Hepatocyte (in vitro differentiated cells): ENCODE measurements at regions not wholly inside any gene's neighbourhood (a gene's known extent, or its start where the extent isn't known, plus 50 kb on each side); places are given as distances from the start of the nearest gene placed in this dataset.

Experiments used
- EZH2 ChIP-seq: fragments of 200-600 bp; sonication (generic); IDR thresholded peaks from 2 replicates; pipeline ENCODE4 v1.6.1; 2016; ENCODE audit warnings: antibody characterized with exemption, mild to moderate bottlenecking, borderline replicate concordance
- EZH2phosphoT487 ChIP-seq: fragments of 200-600 bp; sonication (generic); IDR thresholded peaks from one replicate; pipeline ENCODE4 v1.6.1; 2018; ENCODE audit warnings: antibody characterized with exemption, mild to moderate bottlenecking, low read depth, moderate library complexity; ENCODE audit not compliant: unreplicated experiment, severe bottlenecking
- TF ChIP-seq, protein P1 (sequence below): fragments of 200-600 bp; sonication (generic); IDR thresholded peaks from 2 replicates; pipeline ENCODE4 v1.5.1; 2016; ENCODE audit warnings: antibody characterized with exemption, mild to moderate bottlenecking; ENCODE audit not compliant: poor library complexity

GRCh38 chr6:117783279-117783678 is 108.0 kb downstream of the NUS1 start:
- TF ChIP-seq EZH2 = no peak
- TF ChIP-seq, protein P1, sequence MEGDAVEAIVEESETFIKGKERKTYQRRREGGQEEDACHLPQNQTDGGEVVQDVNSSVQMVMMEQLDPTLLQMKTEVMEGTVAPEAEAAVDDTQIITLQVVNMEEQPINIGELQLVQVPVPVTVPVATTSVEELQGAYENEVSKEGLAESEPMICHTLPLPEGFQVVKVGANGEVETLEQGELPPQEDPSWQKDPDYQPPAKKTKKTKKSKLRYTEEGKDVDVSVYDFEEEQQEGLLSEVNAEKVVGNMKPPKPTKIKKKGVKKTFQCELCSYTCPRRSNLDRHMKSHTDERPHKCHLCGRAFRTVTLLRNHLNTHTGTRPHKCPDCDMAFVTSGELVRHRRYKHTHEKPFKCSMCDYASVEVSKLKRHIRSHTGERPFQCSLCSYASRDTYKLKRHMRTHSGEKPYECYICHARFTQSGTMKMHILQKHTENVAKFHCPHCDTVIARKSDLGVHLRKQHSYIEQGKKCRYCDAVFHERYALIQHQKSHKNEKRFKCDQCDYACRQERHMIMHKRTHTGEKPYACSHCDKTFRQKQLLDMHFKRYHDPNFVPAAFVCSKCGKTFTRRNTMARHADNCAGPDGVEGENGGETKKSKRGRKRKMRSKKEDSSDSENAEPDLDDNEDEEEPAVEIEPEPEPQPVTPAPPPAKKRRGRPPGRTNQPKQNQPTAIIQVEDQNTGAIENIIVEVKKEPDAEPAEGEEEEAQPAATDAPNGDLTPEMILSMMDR = no peak
- no peak for TF ChIP-seq EZH2phosphoT487
